ENCODE measurements at regions not wholly inside any gene's neighbourhood (a gene's known extent, or its start where the extent isn't known, plus 50 kb on each side); places are given as distances from the start of the nearest gene placed in this dataset.

GRCh38 chr15:62393196-62393595 lies 228.1 kb upstream of the C2CD4B start:
- TF ChIP-seq CTCF (IDR thresholded peaks at IDR 0.05; ENCODE audit: low read length) (no peak), EZH2phosphoT487 (IDR thresholded peaks at IDR 0.05; ENCODE audit: low read length) (no peak)

Data from MM.1S (cell line).